Right lobe of liver (tissue), 4 donors: ENCODE measurements at regions not wholly inside any gene's neighbourhood (a gene's known extent, or its start where the extent isn't known, plus 50 kb on each side); places are given as distances from the start of the nearest gene placed in this dataset.

ENCODE experiments used
- POLR2A ChIP-seq: fragments of 450-650 bp; IDR thresholded peaks from one replicate; pipeline ENCODE4 v1.6.1; 2017; ENCODE audit warnings: antibody characterized with exemption, mild to moderate bottlenecking
- TF ChIP-seq, protein P1 (sequence below), 4 donors: fragments of 200-600 bp in 3 of 4; fragments of 450-650 bp in 1 of 4; IDR thresholded peaks; one replicate each; pipeline versions ENCODE4 v1.5.1 to v1.8.0; 2016 to 2022; ENCODE audit warnings: antibody characterized with exemption in 4 of 4, mild to moderate bottlenecking in 2 of 4
- donor health status: DM: no; HTN: no; CAD: no.
- donor health status: DM: no; HTN: no; CAD: no.
- donor health status: DM: no; HTN: yes; CAD: no.

DNA sequence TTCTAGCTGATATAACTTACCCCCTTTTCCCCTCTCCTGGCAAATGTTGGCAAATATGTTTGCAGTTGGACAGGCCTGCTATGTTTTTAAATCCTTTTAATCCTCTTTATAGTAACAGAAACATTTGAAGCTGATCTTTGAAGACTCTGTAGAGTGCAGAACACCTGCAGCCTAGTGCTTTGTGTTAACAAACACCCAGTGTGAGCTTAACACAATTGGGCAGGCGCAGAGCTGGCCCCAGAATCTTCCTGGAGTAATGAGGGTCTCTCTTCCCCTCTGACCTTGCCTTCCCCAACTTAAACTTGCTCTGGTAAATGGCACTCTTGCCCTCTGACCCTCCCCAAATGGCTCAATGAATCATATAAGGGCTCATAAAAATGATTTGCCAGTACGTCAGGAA is 247.9 kb upstream of the LYPLAL1 start:
- no peak for TF ChIP-seq POLR2A
- TF ChIP-seq, protein P1, sequence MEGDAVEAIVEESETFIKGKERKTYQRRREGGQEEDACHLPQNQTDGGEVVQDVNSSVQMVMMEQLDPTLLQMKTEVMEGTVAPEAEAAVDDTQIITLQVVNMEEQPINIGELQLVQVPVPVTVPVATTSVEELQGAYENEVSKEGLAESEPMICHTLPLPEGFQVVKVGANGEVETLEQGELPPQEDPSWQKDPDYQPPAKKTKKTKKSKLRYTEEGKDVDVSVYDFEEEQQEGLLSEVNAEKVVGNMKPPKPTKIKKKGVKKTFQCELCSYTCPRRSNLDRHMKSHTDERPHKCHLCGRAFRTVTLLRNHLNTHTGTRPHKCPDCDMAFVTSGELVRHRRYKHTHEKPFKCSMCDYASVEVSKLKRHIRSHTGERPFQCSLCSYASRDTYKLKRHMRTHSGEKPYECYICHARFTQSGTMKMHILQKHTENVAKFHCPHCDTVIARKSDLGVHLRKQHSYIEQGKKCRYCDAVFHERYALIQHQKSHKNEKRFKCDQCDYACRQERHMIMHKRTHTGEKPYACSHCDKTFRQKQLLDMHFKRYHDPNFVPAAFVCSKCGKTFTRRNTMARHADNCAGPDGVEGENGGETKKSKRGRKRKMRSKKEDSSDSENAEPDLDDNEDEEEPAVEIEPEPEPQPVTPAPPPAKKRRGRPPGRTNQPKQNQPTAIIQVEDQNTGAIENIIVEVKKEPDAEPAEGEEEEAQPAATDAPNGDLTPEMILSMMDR (IDR thresholded peaks at IDR 0.05) = no peak
